GM21447 (cell line): ENCODE measurements at regions not wholly inside any gene's neighbourhood (a gene's known extent, or its start where the extent isn't known, plus 50 kb on each side); places are given as distances from the start of the nearest gene placed in this dataset.

Experiments used
- ATAC-seq: cut with Tn5 transposase; IDR thresholded peaks from one replicate; pipeline ENCODE4 v1.9.1; 2021; ENCODE audit not compliant: unreplicated experiment

DNA sequence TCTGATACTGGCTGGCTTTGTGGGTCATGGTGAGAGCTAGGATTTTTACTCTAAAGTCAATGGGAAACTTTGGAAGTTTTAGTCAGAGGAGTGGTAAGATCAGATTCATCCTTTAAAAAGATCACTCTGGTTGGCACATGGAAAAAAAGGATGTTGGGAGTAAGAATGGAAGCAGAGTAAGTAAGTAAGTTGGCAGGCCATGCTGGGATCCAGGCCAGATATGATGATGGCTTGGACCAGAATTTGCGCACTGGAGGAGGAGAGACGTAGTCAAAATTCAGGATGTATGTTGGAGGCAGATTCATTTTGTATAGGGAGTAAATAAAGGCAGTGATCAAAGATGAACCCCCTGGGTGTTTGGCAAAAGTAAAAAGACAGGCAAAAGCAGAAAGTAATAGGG lies 283.3 kb upstream of the THSD7B start:
- no peak for ATAC-seq

DNA sequence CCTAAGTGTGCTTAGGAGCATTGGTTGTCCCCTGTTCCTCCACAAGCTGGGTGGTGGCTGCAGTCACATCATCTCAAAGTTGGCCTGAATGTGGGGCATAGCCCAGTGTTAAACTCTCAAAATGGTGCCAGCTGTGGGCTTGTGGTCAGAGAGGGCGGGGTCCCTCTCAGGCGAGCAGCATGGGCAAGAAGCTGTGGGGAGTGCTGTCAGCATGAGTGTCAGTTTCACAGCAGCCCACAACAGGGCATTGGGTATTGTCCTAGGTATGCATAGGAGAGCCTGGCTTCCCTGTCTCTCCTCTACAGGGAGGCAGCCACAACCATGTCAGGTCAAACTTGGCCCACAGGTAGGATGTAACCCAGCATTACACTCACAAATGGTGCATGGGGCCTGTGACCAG lies 285.6 kb upstream of the THSD7B start:
- ATAC-seq = no peak

DNA sequence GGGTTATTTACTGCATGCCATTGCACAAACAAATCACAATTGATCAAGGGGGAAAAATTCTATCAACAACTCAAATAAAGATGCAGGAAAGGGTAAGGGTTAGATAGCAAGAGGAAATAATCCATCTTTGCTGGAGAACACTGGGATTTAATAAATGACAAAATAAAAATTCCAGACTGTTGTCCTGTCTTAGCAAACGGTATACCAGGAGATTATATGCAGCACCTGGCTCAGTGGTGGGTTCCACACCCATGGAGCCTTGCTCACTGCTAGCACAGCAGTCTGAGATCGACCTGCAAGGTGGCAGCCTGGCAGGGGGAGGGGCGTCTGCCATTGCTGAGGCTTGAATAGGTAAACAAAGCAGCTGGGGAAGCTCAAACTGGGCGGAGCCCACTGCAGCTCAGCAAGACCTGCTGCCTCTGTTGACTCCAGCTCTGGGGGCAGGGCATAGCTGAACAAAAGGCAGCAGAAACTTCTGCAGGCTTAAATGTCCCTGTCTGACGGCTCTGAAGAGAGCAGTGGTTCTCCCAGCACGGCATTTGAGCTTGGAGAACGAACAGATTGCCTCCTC lies 296.5 kb upstream of the THSD7B start:
- no peak for ATAC-seq

DNA sequence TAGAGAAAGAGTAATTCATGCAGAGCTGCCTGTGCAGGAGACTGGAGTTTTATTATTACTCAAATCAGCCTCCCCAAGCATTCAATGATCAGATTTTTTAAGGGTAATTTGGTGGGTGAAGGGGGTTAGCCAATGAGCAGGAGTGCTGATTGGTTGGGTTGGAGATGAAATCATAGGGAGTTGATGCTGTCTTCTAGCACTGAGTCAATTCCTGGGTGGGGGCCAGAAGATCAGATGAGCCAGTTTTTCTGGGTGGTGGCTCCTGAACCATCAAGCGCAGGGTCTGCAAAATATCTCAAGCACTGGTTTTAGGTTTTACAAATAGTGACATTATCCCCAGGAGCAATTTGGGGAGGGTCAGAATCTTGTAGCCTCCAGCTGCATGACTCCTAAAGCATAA lies 312.8 kb upstream of the THSD7B start:
- no peak for ATAC-seq

DNA sequence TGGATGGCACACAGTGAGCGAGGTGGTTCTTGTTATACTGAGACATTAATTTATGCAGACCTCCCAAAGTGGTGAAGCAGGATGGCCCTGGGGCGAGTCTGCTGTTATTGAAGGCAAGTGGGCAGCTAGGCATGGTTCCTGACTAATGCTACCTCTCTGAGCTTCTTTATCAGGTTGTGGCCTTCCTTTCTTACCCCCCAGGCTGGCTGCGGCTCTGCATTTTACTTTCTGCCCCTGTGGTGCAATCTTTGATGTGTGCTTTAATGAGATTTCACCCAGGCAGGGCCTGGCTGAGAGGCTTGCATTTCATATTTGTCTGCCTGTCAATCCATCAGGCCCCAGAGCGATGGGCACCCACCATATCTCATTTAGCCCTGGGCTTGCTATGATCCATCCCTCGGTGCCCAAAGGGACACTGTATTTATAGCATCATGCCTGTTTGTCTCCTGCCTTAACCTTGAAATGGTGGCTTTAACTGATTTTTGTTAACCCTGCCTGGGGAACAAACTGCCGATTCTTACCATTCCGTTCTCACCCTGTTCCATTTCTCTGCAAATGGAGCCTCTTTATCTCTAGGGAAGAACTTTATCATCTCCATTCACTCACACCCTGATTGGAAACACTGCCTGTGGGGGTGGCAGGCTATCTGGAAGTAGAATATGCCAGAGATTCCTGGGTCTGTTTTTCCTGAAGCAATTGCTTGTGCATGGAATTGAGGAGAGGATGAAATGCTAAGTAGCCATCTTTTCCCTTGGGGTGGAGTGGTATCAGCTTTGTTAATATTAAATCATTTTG lies 316.2 kb upstream of the THSD7B start:
- no peak for ATAC-seq

DNA sequence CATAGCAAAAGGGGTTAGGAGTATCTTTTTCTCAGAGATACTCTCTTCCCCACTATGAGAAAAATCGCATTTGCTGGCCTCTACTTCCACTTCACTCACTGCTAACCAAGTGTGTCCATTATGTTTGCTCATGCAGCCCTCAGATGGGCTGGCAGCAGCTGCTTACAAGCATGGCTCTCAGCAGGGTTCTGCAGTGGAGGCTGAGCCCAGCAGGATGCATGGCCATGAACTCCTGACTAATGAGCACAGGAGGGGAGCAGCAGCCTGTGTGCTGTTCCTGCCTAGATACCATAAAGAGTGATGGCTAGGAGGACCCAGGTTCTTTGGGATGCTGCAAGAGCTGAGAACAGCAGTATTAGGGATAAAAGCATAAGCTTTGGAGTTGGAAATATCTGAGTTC lies 316.9 kb upstream of the THSD7B start:
- ATAC-seq = no peak

DNA sequence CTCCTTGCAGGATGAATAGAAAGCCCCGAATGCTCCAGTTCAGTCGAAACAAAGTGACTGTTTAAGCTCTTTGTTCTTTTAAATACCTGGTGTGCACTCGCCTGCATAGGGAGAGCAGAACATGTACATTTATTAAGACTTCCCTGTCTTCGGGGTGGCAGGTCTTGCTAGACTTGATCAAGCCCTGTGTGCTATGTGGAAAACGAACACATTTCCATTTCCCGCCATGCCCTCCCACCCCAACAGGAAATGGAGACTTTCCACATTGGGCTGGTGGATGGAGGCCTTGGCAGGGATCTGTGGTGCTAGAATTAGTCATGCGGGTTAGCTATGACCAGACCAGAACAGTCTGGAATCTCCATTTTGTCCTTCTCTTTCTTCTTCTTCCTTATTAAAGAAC lies 321.0 kb upstream of the THSD7B start:
- no peak for ATAC-seq

DNA sequence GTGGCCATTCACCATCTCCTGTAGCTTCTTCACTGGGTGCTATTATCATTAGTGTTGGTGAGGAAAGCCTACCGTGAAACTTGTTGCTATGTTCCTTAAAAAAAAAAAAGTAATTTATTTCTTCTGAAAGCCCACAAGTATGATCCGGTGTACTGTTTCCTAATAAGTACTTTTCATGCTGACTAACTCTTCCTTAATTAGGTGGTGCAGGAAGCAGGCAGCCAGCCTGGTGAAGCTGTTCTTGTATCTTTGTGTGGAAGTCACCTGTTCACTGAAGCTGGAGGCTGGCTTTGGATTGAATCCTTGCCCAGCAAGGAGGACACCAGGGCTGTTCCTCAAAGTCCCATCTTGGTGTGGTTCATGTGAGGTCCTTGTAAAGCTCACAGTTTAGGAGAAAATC lies 321.7 kb upstream of the THSD7B start:
- ATAC-seq = no peak

DNA sequence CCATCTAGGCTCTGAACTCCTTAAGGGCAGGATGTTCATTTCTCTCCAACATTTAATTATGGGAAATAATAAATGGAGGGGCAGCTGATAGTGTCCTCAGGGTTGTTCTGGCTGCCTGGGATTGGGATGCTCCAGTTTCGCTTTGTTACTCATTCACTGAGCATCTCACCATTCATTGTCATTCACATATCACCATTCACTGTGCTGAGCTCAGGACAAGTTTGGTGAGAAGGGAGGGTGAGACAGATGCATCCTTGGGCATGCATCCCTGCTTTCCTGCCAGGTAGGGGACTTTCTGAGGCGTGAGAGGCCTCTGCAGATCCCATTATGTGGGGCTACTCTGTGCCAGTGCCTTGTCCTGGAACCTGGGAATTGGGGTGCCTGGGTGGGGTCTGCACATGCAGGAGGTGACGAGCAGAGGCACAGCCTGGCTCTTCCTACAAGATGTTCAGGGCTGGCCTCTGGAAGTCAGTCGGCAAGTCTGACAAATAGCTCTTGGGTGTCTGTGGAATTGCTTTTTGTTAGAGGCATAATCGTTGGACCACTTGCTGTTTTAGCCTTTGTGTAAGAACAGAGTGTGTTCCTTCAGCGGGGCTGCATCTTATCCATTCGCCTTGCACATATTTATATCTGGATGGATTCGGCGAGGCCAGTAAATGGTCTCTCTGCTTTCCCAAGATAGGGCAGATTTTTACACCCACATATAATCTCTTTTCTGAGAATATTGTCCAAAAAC lies 323.2 kb upstream of the THSD7B start:
- ATAC-seq = no peak

DNA sequence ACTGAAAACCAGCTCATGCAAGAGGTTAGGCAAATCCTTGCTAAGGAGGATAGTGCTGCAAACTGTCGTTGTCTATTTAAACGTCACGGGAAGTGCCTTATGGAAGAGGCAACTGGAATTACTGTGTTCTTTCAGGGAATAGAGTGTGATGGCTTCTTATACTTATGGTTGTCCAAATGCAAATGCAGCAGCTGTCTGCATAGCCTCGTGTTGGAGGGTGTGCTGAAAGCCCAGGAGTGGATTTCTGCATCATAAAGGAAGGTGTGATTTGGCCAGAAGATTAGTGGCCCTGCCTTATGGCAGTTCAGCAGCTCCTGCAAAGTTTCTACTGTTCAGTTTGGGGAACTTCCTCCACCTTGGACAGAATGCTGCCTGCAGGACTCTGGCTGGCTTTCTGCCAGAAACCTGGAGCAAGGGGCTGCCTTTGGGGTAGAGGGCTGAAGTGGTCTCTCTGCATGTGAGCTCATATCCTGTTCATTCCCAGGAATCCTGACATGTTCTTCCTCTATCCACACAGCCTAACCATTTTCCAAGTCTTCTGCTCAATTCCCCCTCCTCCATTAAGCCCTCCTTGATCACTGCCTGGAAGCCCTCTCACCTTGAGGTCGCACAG lies 321.2 kb upstream of the CXCR4 start:
- no peak for ATAC-seq

DNA sequence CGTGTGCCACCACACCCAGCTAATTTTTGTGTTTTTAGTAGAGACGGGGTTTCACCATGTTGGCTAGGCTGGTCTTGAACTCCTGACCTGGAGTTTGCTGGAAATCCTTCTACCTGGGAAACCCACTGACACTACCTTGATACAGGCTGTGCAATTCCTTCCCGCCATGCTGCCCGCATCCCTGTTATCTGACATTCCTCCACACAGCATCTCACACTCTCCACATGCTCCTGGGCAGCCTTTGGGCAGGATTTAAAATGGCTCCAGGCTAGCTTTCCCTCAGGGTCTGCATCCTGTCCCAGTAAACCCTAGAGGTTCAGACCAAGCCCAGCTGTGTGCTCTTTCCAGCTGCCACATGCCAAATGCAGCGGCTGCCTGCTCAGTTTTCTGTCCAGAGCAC lies 319.5 kb upstream of the CXCR4 start:
- no peak for ATAC-seq

DNA sequence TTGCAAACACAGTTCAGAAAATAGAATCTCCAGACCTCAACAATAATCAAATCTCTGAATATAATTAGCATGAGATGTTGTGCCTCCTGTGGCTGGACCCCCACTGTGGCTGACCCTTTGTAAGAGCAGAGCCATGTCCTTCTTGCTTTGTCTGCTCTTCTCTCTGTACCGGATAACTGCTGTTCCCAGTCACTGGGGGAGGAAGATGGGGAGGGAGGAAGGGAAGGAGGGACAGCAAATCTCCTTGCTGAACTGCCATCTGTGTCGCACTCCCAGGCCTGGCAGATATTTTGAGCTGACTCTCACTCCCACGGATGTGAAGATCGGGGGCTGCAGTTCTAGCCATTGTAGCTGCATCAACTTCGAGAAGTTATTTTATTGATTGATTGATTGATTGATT lies 319.0 kb upstream of the CXCR4 start:
- no peak for ATAC-seq

DNA sequence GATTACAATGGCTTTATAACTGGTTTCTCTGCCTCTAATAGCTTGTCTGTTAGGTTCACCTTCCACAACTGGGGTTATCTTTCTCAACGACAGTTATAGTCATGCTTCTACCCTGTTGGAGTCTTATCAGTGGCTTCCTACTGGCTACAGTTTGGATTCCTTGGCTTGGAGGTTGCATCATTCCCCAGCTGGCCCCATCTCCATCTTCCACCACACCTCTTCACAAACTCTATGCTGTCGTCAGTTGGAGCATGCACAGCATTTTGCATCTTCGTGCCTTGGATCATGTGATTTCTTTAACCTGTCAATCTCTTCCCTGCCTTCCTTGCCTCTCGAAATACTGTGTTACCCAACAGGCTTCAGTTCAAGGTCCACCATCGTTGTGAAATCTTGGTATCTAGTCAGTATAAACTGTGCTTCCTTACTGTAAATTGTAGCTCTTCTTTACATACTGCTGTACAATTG lies 316.3 kb upstream of the CXCR4 start:
- ATAC-seq = no peak

DNA sequence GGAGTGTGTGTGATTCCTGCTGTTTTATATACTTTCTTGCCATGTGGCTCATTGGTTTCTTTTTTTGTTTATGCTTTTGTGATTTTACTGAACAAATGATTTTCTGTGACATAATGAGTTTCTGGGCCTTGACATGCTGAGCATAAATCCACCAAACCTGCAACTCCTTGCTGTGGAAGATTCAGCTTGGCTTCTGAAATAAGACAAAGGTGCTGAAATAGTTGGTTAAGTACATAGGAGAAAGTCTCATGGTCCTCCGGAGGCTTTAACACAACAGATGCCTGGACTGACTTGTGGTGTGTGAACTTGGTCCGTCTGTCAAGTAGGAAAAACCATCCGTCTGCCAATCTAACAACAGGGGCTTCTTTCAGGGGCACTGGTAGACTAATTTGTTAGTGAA lies 315.3 kb upstream of the CXCR4 start:
- ATAC-seq = no peak

DNA sequence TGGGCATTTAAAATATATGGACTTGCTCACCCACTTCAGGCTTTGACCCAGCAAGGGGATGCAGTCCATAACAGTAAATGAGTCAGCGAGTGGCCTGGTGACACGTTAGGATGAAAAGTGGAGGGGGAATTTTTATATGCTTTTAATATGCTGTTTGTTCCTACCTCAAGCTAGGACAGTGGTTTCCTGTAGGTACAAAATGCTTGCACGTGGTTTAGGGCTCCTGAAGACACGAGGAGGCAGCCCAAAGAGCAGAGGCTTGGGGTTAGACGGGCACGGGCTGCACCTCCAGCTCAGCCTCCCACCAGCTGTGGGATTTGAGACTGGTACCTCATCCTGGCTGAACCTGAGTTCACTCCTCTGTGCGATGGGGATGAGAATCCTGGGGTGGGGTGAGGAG lies 306.2 kb upstream of the CXCR4 start:
- ATAC-seq = no peak

DNA sequence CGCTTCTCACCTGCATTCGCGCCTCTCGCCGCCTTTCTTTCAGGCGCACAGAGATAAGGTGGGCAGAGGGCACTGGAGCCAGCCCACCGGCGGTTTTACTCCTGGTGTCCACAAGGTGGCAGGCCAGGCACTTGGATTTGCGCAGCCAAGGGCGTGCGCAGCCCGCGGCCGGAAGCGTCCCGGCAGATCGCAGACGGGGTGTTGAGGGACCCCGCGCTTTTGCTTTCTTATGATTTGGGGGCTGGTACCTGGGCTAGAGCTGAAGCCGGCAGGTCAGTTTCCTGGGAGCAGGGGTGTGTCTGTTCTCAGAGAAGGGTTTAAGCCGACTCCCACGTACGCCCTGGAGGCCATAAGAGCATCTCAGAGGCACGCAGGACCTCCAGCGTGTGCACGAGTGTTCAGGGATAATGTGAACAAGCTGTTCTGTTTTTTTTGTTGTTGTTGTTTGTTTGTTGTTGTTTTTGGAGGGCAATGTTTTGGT lies 305.6 kb upstream of the CXCR4 start:
- peak; percentile 99 for ATAC-seq

DNA sequence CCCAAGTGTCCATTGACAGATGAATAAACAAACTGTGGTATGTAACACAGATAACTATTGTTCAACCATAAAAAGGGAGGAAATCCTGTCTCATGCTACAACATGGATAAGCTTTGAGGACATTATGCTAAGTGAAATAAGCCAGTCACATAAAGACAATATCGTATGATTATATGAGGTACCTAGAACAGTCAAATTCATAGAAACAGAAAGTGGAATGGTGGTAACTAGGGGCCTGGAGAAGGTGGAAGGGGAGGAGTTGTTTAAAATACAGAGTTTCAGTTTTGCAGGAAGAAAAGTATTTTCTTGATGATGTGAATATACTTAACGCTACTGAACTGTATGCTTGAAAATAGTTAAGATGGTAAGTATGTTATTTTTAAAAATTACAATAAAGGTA lies 304.6 kb upstream of the CXCR4 start:
- no peak for ATAC-seq

DNA sequence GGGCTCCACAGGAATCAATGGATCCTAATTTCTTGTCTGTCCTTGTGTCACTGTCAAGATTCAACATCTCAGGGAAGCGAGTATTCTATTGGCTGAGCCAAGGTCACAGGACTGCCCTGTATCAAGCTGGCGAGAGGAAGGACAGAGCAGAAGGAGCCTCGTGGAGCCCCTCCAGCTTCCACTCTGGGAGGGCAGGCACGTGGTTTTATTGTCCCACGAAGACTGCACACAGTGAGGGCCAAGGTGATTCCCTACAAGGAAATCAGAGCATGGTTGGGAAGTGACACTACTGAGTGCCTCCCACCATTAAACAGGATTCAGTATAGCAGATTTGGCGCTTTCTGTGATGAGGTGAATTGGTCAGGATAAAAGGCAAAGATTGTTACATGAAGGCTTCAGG lies 302.4 kb upstream of the CXCR4 start:
- no peak for ATAC-seq

DNA sequence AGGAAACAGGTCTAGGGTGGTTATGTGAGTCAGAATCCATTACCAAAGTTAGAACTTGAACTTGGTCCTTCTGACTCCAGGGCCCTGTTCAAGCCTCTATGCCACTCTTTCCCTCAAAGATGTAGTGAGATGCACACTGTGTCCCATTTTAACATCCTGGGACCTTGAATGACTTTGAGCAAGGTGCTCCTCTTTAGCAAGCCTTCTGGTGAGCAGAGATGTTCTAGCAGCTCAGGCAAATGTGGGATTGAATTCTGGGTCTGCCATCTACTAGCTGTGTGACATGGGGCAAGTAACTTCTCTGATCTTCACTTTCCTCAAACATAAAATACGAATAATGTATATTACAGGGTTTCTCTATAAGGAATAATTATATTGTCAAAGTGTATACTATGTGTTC lies 294.0 kb upstream of the CXCR4 start:
- no peak for ATAC-seq

DNA sequence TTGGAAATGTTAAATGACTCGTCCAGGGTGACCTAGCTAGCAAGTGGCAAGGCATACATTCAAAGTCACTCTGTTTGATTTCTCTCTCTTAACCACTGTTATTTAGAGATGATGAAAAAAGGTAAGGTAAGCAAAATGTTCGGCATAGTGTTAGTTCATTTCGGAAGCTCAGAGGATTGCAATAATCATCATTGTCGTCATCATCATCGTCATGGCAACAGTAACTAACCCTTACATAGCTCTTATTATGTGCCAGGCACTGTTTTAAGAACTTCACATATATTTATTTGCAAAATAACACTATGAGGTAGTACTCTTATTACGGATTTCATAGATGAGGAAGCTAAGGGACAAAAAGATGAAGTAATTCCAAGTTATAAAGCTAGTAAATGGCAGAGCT lies 292.7 kb upstream of the CXCR4 start:
- ATAC-seq = no peak

DNA sequence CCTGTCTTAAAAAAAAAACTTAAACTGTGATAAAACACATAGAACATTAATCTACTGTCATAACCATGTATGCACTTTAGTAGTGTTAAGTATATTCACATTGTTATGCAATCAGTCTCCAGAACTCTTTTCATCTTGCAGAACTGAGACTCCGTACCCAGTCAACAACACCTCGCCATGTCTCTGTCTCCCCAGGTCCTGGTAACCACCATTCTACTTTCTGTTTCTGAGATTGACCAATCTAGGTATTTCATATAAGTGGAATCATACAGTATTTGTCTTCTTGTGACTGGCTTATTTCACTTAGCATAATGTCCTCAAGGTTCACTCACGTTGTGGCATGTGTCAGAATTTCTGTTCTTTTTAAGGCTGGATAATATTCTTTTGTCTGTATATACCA lies 290.8 kb upstream of the CXCR4 start:
- no peak for ATAC-seq

DNA sequence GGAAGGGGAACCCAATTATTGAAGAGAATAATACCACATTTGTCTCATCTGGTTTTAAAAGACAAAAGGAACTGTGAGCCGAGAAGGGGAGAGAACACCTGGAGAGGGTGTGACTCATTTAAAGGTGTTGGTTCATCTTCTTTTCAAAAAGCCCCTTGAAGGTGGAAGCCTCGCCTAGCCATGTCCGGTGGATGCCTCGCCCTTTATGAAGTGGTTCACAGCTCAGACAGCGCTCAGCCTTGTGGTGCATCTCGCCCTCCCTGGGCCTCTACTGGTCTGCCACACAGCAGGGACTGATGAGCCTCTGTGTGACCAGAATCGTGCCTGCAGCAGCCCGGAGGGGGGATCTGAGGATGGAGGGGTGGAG lies 290.0 kb upstream of the CXCR4 start:
- no peak for ATAC-seq
